HG03108 (cell line): ENCODE measurements at regions not wholly inside any gene's neighbourhood (a gene's known extent, or its start where the extent isn't known, plus 50 kb on each side); places are given as distances from the start of the nearest gene placed in this dataset.

Source experiments
- ATAC-seq: cut with Tn5 transposase; IDR thresholded peaks from one replicate; pipeline ENCODE4 v1.9.1; 2021; ENCODE audit warnings: moderate library complexity; ENCODE audit not compliant: unreplicated experiment

DNA sequence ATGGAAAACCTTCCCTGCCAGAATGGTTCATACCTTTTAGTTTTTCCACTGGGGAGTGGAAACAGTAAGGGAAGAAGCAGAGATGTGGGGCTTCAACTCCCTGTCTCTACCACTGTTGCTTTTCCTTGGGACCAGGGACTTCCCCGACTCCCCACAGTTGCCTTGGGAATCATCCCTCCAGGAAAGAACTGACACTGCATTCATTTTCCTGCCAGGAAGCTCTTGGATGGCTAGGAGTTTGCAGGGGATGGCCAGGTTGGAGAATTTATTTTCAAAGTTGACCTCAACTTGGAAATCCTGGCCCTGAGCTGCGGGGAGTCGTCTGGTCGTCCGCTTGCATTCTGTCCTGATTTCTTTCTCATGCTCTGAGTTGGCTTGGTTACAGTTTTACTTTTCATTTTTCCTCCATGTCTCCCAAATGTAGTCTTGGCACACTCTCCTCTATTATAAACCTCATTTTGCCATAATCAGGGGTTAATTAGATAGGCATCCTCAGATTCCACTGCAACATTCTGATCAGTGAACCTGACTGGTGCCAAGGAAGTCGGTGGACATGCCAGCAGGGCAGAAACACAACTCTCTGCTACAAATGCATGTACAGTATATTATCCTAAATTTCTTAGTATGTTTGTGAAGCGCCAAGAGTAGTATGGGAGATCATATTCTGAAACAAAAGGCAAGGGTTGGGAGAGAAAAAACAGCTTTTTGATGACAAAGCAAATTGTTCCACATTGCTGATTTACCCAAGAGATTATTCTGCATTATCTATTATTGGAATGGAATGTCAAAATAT lies 220.5 kb upstream of the XYLT1 start:
- no peak for ATAC-seq

DNA sequence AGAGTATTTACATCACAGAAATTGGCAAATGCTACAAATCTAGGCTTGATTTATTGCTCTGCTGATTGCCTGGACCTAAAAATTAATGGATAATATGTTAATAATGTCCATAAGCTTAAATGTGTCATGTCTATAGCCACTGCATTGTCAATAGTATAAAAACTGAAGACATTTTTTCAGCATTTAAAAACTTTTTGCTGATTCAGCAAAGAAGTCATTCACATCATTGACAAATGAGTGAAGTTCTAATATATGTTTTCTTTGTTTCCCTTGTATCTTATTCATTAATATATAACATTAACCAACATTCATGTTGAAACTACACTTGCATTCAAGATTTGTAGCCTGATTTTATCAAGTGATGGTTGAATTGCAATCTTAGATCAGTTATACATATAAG lies 214.7 kb upstream of the XYLT1 start:
- ATAC-seq, result no peak

DNA sequence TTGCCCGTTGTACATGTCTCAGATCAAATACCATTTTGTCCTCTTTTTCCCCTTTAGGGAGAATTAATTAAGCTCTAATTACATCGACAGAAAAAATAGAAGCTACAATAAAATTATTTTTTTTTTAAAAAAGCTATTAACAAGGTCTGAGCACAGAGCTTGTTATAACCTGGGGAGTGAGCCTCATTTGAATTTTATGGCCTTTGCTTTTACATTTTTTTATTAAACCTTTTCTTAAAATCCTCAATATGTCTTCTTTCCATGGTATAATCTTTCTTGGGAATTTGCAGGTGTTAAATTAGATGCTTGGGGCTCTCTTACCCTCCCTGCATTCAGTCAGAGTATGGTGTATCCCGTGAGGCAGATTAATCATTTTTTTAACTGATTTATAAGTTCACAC lies 212.5 kb upstream of the XYLT1 start:
- ATAC-seq, result no peak

DNA sequence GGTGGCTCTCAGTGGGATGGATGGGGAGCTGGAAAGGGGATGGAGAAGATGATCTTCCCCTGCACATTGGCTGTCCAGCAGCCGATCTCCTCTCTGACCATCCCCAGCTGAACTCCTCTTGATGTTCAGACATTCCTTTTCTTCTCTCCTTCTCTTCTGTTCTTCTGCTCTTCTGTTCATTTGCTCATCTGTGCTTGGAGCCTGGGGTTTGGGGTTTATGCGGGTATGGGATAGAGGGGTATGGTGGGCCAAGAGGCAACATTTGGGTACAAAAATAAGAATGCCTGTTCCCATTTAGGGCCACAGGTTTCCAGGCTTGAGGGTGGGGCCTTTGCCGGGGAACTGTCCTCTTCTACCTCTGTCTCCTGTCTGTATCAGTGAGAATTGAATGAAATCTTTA lies 205.4 kb upstream of the XYLT1 start:
- no peak for ATAC-seq

DNA sequence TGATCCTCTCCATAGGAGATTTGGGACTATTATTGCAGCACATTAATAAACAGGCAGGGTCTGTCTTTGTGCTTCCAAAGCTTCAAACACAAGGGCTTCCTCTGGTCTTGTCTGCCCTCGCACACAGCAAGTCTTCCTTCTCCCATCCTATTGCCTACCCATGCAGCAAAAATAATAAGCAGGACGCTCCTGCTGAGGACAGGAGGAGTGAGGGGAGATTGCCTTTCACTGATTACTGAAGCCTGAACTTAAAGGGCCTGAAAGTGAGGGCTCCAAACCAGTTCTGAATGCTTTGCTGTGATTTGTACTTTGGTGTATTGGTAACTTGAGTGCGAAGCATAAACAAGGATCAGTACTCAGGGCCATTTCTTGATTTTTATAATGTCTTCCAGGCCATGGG lies 197.6 kb upstream of the XYLT1 start:
- no peak for ATAC-seq

DNA sequence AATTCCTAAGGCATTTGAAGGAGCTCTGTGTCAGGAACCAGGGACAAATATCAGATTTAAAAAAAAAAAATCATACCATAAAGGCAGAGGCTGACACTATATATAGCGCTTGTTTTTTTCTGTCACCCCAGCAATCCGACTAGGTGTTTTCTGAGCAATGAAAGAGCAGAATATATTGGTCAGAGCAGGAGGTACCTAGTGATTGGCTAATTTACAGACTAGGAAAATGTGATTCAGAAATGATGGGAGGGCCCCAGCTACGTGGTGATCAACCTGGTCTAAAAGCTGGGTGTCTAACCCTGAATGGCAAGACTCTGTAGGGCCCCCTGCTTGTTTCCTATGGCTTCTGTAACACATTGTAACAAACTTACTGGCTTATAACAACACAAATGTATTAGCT lies 195.5 kb upstream of the XYLT1 start:
- no peak for ATAC-seq

DNA sequence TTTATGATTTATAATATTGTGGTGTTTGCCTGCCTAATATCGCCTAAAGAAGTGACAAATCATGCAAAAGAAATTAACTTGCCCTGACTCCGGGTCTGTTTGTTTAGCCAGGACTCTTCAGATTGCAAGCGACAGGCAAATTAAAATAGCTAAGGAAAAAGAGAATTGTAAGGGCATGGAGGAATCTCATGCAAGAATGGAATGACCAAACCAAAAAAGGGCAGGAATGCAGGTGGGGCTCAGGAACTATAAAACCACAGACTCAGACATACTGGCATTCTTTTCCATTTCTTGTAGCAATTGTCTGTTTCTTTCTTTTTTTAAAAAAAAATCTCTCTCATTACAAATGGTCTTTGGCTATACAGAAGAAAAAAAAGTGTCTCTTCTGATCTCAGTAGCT lies 188.1 kb upstream of the XYLT1 start:
- ATAC-seq, result no peak

DNA sequence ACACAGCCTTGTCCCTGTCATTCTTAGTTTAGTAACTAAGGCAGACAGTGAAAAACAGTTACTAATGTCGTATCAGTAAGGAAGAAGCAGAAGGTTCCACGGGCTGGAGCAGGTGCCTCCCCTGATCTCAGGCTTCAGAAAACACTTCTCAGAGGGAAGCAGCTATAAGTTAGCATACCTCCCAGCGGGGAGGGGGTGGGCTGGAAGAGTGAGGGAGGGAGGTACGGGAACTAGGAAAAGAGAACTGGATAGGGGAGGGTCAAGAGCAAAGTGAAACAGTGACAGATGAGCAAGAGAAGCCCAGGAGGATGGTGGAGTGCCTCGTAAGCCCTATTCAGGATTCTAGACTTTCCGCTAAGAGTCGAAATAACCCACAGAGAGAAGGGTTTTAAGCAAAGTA lies 186.3 kb upstream of the XYLT1 start:
- no peak for ATAC-seq

DNA sequence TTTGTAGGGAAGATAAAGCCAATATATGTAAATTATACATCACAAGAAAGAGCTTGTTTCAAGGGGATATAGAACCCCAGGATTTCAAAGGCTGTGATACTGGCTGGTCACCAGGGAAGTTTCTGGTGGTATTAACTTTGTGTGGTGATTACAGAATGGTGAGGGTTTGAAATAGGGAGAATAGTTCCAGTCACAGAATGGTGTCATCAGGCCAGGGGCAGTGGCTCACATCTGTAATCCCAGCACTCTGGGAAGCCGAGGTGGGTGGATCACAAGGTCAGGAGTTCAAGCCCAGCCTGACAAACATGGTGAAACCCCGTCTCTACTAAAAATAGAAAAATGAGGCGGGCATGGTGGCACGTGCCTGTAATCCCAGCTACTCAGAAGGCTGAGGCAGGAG lies 183.8 kb upstream of the XYLT1 start:
- ATAC-seq, result no peak

DNA sequence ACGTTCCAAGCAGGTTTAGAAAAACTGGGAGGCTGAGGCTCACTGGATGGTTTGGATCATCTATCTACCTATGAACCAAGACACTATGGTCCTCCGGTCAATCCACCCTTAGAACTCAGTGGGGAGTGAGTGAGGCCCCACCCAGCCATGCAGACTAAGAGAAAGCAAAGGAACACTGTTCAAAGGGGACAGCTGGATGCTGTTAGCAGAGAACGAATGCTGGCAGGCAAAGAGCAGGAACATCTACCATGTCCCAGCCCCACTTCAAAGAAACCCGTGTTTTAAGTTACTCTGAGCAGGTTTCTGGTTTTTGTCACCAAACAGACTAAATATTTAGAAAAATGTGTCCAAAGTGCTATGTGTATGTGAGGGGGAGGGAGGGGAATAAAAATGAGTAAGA lies 183.4 kb upstream of the XYLT1 start:
- ATAC-seq, result no peak

DNA sequence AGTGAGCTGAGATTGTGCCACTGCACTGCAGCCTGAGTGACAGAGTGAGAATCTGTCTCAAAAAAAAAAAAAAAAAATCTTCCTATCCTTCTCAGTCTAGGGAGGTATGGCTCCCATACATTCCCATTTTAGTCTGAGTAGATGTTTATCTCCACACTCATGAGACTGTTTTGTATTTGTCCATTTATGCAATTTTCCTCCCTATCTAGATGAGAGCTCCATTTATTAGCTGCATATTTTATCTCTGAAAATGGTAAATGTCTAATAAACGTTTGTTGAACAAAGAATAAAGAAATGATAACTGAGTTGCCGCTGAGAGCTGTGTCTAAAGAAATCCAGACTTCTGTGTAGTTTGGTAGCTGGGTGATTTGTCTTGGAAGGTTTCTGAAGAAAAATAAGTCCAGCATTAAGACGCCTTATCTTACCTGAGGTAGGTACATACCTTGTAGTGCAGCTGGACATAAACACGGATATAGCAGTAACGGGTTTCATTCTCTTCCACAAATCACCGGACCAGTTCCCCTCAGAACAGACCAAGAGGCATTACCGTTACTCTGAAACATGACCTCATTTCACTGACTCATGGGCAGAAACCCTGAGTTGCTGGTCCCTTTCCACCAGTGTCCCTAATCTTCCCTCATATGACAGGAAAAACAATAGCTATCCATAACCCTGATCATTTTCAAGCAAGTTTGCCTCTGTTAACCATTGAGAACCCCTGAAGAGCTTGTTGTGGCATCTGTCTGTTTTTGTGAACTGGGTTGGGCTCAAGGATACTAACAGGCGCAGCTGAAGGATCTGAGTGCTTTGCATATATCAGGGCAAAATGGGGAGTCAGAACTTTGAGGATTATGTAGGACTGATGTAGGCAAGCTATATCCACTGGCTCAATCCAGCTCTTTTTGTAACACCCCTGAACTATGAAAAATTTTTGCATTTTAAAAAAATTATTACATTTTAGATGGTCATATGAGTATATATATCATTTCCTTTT lies 177.4 kb upstream of the XYLT1 start:
- no peak for ATAC-seq

DNA sequence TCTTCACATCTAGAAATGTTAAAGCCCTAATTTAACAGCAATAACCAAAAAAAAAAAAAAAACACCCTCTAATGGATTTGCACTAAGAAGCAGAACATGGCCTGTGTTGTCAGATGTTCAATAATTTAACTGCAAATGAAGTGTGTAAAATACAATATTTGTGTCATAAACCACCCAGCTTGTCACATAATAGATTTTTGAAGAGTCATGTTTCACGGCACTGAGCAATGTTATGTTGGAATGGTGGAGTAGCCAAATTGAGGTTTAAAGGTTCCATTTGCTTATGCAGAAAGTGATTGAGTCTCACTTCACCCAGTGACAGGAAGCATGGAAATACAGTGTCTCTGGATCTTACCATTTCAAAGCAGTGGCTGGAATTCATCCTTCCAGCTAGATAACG lies 173.2 kb upstream of the XYLT1 start:
- ATAC-seq, result no peak

DNA sequence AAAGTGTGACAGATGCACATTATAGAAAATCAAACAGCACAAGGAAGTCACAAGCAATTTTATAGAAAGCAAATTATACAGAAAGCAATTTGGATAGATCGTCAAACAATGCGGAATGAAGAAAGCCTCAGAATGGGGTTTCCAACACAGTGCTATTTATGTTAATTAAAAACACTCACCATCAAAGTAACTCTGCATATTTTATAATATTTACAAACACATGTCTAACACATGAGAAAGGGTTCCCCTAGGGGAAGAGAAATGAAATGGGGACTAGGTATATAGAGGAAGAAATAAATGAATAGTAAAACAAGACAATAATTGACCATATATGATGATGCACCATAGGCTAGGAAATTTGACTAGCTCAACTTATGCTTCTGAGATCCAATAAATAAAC lies 171.2 kb upstream of the XYLT1 start:
- ATAC-seq, result no peak

DNA sequence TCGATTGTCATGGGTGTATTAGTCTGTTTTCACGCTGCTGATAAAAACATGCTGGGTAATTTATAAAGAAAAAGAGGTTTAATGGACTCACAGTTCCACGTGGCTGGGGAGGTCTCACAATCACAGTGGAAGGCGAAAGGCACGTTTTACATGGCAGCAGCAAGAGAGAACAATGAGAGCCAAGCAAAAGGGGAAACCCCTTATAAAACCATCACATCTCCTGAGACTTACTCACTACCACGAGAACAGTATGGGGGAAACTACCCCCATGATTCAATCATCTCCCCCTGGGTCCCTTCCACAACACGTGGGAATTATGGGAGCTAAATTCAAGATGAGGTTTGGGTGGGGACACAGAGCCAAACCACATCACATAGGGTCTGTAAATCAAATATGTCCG lies 167.4 kb upstream of the XYLT1 start:
- no peak for ATAC-seq

DNA sequence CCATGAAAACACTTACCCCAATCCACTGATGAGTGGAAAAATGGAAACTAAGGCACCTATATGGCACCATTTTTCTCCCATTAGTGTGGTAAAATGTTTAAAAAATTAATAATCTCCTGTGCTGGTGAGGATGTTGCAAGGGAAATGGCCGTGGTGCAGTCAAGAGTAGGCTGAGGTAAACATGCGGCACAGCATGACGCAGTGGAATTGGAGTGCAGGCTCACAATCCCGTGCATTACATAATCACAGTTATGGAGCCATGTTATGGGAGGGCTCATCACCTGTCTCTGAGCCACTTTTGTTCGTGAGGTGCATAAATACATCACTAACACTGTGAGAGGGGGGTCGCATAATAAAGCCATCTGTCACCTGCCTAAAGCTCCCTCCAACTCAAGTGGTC lies 164.4 kb upstream of the XYLT1 start:
- no peak for ATAC-seq

DNA sequence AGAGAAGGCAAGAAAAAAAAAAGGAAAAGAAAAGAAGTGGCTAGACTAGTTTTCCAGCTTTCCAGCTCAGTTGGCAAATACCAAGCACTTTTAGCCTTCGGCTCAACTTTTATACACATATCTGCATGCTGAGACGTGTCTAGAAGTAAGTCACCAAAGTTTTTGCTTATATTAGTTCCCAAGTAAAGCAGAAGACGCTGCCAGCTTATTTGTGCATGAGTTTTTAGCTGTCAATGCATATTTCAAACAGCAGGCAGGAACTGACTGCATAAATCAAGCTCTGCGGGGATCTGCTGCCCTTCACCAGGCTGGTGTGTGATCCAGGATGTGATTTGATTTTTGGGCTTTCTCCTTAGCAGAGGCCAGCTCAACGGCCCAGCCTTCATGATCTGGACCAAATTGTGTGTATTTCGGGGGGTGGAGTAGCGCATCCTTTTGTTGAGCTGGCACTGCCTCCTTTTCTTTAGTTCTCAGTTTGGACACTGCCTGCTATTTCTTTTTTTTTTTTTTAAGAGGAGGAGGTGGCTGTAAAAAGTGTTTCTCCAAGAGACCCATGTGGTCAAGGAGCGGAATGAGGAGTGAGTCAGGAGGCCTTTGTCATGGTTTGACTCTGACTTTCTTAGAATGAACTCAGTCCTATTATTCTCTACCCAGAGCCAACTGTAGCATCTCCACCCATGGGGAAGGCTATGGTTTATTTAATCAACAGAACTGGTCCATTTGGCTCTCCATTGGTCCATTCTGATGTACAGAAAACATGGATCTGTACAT lies 162.6 kb upstream of the XYLT1 start:
- no peak for ATAC-seq

DNA sequence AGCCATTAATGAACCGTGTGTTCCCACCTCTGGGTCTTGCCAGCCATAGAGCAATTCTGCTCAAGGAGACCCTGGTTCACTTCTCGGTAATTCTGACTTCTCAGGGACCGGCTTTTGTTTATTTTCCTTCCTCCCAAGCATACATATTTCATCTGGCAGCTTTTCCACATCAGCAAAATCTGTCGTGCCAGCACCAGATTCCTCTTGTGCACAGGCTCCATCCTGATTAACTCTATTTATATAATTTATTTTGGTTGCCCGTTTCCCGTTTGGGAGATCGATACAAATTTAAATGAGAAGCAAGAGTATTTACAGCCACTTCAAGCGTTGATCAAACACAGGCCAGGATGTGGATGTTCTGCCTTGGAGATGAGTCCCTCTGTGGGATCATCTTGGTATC lies 161.9 kb upstream of the XYLT1 start:
- no peak for ATAC-seq

DNA sequence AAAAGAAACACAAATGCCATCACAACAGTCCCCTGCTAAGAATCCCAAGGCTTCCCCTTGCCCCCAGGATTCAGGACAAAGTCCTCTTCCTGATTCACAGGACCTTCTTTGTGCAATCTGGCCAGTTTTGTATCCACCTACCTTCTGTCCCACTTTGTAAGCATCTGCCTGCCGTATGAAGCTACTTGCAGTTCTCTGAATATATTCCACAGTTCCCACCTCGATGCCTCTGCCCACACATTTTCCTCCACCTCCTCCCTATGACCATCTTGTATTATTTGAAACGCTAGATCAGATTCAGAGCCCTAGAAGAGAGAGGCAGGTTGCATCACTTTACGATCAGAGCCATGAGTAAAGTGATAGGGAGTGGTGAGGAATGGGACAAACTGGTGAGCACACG lies 159.2 kb upstream of the XYLT1 start:
- ATAC-seq, result no peak

DNA sequence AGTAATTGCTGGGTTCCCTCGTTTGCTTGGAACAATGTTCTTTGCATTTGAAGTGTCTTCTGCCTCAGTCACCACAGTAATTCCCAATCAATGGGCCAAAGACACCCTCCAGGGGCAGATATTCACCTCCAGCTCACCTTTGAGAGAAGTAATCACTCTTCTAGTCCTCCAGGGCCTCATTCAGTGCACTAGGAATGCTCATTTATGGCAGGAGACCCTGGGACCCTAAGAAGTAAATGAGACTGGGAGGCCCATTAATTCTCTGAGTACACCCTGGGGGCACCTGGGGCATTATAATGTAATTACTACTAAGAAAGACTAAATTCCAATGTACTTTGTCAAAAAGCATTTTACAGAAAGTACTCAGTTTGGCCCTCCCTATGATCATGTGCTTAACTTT lies 158.2 kb upstream of the XYLT1 start:
- no peak for ATAC-seq

DNA sequence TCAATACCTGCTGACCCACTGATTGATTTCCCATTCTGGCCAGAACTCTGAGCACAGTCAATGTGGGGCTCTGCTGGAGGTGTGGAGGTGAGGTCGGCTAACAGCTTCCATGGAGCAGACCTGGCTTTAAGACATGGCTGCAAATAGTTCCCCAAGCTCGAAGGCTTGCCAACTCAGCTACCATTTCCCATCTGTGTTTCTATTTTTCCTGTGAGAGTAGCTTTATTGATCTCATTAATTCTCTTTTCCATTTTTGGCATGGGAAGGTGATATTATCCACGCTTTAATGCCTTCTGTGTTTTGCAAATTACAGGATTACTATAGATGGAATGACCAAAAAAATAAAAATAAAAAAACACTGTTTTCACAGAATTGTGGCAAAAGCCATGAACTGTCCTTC lies 151.6 kb upstream of the XYLT1 start:
- ATAC-seq, result no peak

DNA sequence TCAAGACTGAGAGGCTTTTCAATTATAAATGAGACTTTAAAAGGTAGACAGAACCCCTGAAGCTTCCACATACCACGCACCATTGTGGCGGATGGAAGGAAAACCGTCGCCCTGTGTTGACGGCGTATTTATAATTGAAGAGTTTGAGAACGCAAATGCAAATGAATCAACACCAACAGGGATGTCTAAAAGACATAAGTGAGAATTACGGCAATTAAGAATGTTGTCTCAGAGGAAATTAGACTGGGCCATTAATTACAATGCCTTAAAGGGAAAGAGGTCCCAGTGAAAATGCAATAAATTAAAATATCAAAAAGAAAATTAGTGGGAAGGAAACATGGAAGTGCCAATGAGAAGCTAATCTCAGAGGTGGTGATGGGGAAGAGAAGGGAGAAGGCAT lies 148.5 kb upstream of the XYLT1 start:
- ATAC-seq, result no peak
